Type B pancreatic cell (in vitro differentiated cells): ENCODE measurements at regions not wholly inside any gene's neighbourhood (a gene's known extent, or its start where the extent isn't known, plus 50 kb on each side); places are given as distances from the start of the nearest gene placed in this dataset.

ENCODE experiments used
- DNase-seq: peaks from one replicate; pipeline ENCODE4 v3.0.0; 2021; ENCODE audit warnings: mixed read lengths; ENCODE audit not compliant: unreplicated experiment; ENCODE audit errors: extremely low spot score
- H3K27ac Mint-ChIP-seq: 2 replicates; pipeline ENCODE4 v1.8.0; 2021; ENCODE audit warnings: mild to moderate bottlenecking, mixed read lengths
- H3K27me3 Mint-ChIP-seq: 2 replicates; pipeline ENCODE4 v1.8.0; 2021; ENCODE audit warnings: mixed read lengths
- H3K36me3 Mint-ChIP-seq: 2 replicates; pipeline ENCODE4 v1.8.0; 2021; ENCODE audit warnings: mixed read lengths
- H3K4me1 Mint-ChIP-seq: one replicate; pipeline ENCODE4 v1.8.0; 2021; ENCODE audit warnings: mixed read lengths; ENCODE audit not compliant: unreplicated experiment
- H3K4me3 Mint-ChIP-seq: 2 replicates; pipeline ENCODE4 v1.8.0; 2021; ENCODE audit warnings: mild to moderate bottlenecking, mixed read lengths
- H3K9me3 Mint-ChIP-seq: 2 replicates; pipeline ENCODE4 v1.8.0; 2021; ENCODE audit warnings: mixed read lengths
- TF ChIP-seq, protein P1 (sequence below): fragments of 200-600 bp; sonication (generic); conservative IDR thresholded peaks from 2 replicates; pipeline ENCODE4 v1.5.0; 2021; ENCODE audit warnings: antibody characterized with exemption, mild to moderate bottlenecking

DNA sequence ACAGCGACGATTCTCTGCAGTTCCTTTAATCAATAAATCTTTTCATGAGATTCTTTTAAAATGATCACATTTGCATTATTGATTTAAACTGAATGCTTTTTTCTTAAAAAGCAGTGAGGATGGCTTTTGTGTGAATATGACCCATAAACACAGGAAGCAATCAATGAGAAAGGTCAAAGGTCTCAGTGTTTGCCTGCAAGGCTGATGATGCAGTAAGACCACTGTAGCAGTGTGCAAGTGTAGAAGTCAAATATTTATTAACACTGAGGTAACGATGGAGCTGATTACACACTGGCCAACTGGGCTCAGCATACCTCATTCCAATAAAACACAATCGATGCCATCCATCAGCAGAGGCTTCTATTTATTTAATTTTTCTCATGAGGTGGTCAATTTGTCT lies 633.5 kb downstream of the DCDC2C start:
- DNase-seq, result no peak
- no peaks in the 10 kb centered on the region for H3K36me3 Mint-ChIP-seq
- no peaks in the 10 kb centered on the region for H3K9me3 Mint-ChIP-seq
- no peaks in the 10 kb centered on the region for H3K27me3 Mint-ChIP-seq
- H3K4me1 Mint-ChIP-seq, result peaks cover 4% of the 10 kb centered on the region
- H3K4me3 Mint-ChIP-seq, result no peak overlapping the region
- no peak overlapping the region for H3K27ac Mint-ChIP-seq
- TF ChIP-seq, protein P1, sequence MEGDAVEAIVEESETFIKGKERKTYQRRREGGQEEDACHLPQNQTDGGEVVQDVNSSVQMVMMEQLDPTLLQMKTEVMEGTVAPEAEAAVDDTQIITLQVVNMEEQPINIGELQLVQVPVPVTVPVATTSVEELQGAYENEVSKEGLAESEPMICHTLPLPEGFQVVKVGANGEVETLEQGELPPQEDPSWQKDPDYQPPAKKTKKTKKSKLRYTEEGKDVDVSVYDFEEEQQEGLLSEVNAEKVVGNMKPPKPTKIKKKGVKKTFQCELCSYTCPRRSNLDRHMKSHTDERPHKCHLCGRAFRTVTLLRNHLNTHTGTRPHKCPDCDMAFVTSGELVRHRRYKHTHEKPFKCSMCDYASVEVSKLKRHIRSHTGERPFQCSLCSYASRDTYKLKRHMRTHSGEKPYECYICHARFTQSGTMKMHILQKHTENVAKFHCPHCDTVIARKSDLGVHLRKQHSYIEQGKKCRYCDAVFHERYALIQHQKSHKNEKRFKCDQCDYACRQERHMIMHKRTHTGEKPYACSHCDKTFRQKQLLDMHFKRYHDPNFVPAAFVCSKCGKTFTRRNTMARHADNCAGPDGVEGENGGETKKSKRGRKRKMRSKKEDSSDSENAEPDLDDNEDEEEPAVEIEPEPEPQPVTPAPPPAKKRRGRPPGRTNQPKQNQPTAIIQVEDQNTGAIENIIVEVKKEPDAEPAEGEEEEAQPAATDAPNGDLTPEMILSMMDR, result no peak

DNA sequence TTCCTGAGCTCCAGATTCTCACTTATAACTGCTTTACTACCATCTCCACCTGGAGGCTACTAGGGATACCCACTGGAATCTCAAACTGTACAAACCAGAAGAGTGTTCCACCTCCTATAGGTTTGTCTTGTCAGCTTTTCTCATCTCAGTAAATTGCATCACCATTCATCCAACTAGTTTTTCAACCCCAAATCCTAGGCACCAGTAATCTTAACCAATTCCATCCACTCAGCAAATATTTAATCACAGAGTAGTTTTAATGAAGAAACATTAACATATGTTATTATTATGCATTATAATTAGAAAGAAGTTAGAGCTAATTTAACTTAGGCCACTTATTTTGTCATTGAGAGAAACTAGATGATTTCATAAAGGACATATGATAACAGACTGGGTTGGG lies 635.0 kb downstream of the DCDC2C start:
- no peaks in the 10 kb centered on the region for H3K27me3 Mint-ChIP-seq
- H3K27ac Mint-ChIP-seq, result no peak overlapping the region
- TF ChIP-seq, protein P1, result no peak
- DNase-seq, result no peak
- peaks cover 4% of the 10 kb centered on the region for H3K4me1 Mint-ChIP-seq
- H3K4me3 Mint-ChIP-seq, result no peak overlapping the region
- no peaks in the 10 kb centered on the region for H3K9me3 Mint-ChIP-seq
- H3K36me3 Mint-ChIP-seq, result no peaks in the 10 kb centered on the region

DNA sequence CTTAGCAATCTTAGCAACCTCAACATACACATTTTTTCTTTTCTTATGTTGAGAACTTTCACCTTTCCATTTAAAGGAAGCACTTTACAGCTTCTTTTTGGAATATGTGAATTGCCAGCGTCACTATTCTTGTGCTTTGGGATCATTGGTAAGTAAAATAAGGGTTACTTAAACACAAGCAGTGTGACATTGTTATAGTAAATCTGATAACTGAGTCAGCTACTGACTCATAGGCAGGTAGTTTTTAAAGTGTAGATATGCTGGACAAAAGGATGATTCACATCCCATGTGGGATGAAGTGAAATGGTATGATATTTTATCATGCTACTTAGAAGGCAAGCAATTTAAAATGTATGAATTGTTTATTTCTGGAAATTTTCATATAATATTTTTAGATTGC lies 637.2 kb downstream of the DCDC2C start:
- H3K36me3 Mint-ChIP-seq, result no peaks in the 10 kb centered on the region
- no peaks in the 10 kb centered on the region for H3K9me3 Mint-ChIP-seq
- H3K4me3 Mint-ChIP-seq, result no peak overlapping the region

DNA sequence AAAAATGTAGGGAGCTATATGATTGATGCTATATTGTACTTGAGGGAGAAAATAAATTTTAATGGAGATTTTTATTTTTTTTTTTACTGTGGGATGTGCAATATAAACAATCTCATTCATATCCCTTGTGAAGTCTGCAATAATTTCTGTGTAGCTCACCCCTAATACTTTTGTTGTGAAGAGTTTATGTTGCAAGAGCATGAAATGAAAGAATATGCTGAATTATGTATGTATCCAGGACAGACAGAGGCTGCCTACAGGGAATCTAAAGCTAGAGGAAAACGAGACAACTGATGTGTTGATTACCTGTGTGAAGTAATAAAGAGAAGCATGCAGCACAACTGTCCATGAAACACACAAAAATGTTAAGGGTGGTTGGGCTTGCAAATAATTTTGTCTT lies 643.3 kb downstream of the DCDC2C start:
- no peaks in the 10 kb centered on the region for H3K9me3 Mint-ChIP-seq
- H3K27me3 Mint-ChIP-seq, result no peaks in the 10 kb centered on the region
- DNase-seq, result no peak
- no peak overlapping the region for H3K27ac Mint-ChIP-seq
- no peaks in the 10 kb centered on the region for H3K36me3 Mint-ChIP-seq
- no peak overlapping the region for H3K4me3 Mint-ChIP-seq
- TF ChIP-seq, protein P1, result no peak
- H3K4me1 Mint-ChIP-seq, result no peaks in the 10 kb centered on the region

More for the DNA sequence above, 637.2 kb downstream of the DCDC2C start:
- DNase-seq, result no peak
- TF ChIP-seq, protein P1, result no peak
- Mint-ChIP-seq H3K4me1 (peaks cover 4% of the 10 kb centered on the region), H3K27ac (no peak overlapping the region), H3K27me3 (no peaks in the 10 kb centered on the region)

- H3K4me3 Mint-ChIP-seq, result no peak overlapping the region
- TF ChIP-seq, protein P1, result no peak
- no peaks in the 10 kb centered on the region for H3K4me1 Mint-ChIP-seq
- H3K27me3 Mint-ChIP-seq, result no peaks in the 10 kb centered on the region
- DNase-seq, result no peak
- no peaks in the 10 kb centered on the region for H3K36me3 Mint-ChIP-seq
- no peak overlapping the region for H3K27ac Mint-ChIP-seq
- no peaks in the 10 kb centered on the region for H3K9me3 Mint-ChIP-seq
Measured at GRCh38 chr2:4353668-4354067, 650.3 kb downstream of the DCDC2C start.

DNA sequence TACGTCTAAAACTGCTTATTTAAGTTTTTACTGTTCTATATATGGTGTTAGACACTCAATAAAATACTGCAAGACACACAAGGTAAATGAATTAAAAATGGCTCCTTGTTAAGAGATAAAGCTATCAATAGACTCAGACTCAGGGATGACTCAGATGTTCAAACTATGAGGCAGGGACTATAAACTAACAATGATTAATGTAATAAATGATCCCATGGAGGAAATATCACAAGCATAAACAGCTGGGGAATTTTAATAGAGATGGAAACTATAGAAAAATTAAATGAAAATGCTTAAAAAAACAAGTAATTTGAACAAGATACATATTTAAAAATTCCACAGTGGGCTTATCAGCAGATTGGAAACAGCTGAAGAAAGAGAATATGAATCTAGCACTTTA lies 650.8 kb downstream of the DCDC2C start:
- TF ChIP-seq, protein P1, result no peak
- Mint-ChIP-seq H3K4me3 (no peak overlapping the region), H3K27me3 (no peaks in the 10 kb centered on the region), H3K9me3 (no peaks in the 10 kb centered on the region), H3K36me3 (no peaks in the 10 kb centered on the region), H3K27ac (no peak overlapping the region), H3K4me1 (no peaks in the 10 kb centered on the region)
- no peak for DNase-seq
